ENCODE measurements at regions not wholly inside any gene's neighbourhood (a gene's known extent, or its start where the extent isn't known, plus 50 kb on each side); places are given as distances from the start of the nearest gene placed in this dataset.

- H3K27me3 ChIP-seq (ENCODE audit: control insufficient read depth in 3 of 3, insufficient read depth in 3 of 3, low read length in 2 of 3) = peaks cover 5 to 23% (median 12%) of the 10 kb centered on the region in 3 donors
Measured at GRCh38 chr4:180060159-180060889, 2182.9 kb upstream of the TENM3 start.

GRCh38 chr4:180081072-180081471, 2162.1 kb upstream of the TENM3 start:
- ATAC-seq (ENCODE audit: insufficient read depth, low FRiP score) = no peak
- WGBS, 2 donors = 67 to 79% methylated on average over 2 of the region's 2 CpGs
- TF ChIP-seq CTCF (IDR thresholded peaks at IDR 0.05; ENCODE audit: control extremely low read depth, extremely low read depth) = no peak

More at GRCh38 chr4:180060159-180060889, 2182.9 kb upstream of the TENM3 start:
- peaks cover 0 to 6% (median 0%) of the 10 kb centered on the region in 4 donors for H3K9me3 ChIP-seq (ENCODE audit: control insufficient read depth in 4 of 4, insufficient read depth in 3 of 4, low read length in 3 of 4)
- DNase-seq (peak in 2 of 3 donors; percentile 47 to 63), ATAC-seq (ENCODE audit: insufficient read depth, low FRiP score) (no peak)
- no peak for TF ChIP-seq CTCF (IDR thresholded peaks at IDR 0.05; ENCODE audit: control extremely low read depth, extremely low read depth)
- H3K4me3 ChIP-seq = no peak overlapping the region
- no peaks in the 10 kb centered on the region for H3K36me3 ChIP-seq (ENCODE audit: control insufficient read depth in 4 of 4, insufficient read depth in 4 of 4, low read length in 4 of 4)
- no peak overlapping the region for H3K9ac ChIP-seq (ENCODE audit: insufficient read depth in 1 of 2, low read length in 2 of 2)
- WGBS, 2 donors = 22% methylated on average over 6 of the region's 6 CpGs
- H3K27ac ChIP-seq (ENCODE audit: low read depth in 1 of 2, low read length in 1 of 2) = no peak overlapping the region
- H3K4me1 ChIP-seq (ENCODE audit: control insufficient read depth in 5 of 5, insufficient read depth in 5 of 5, low read length in 5 of 5) = peaks cover 0 to 17% (median 9%) of the 10 kb centered on the region in 5 donors

GRCh38 chr4:180084561-180084960, 2158.6 kb upstream of the TENM3 start:
- Histone ChIP-seq H3K27me3 (ENCODE audit: control insufficient read depth in 3 of 3, insufficient read depth in 3 of 3, low read length in 2 of 3) (no peaks in the 10 kb centered on the region), H3K9me3 (ENCODE audit: control insufficient read depth in 4 of 4, insufficient read depth in 3 of 4, low read length in 3 of 4) (no peaks in the 10 kb centered on the region), H3K9ac (ENCODE audit: insufficient read depth in 1 of 2, low read length in 2 of 2) (no peak overlapping the region), H3K4me1 (ENCODE audit: control insufficient read depth in 5 of 5, insufficient read depth in 5 of 5, low read length in 5 of 5) (no peaks in the 10 kb centered on the region), H3K4me3 (no peak overlapping the region), H3K27ac (ENCODE audit: low read depth in 1 of 2, low read length in 1 of 2) (no peak overlapping the region), H3K36me3 (ENCODE audit: control insufficient read depth in 4 of 4, insufficient read depth in 4 of 4, low read length in 4 of 4) (no peaks in the 10 kb centered on the region)
- WGBS, 2 donors = 60 to 73% methylated on average over 4 of the region's 4 CpGs
- TF ChIP-seq CTCF (IDR thresholded peaks at IDR 0.05; ENCODE audit: control extremely low read depth, extremely low read depth) = no peak
- DNase-seq (no peak), ATAC-seq (ENCODE audit: insufficient read depth, low FRiP score) (no peak)

More at GRCh38 chr4:180081072-180081471, 2162.1 kb upstream of the TENM3 start:
- Histone ChIP-seq H3K4me3 (no peak overlapping the region), H3K4me1 (ENCODE audit: control insufficient read depth in 5 of 5, insufficient read depth in 5 of 5, low read length in 5 of 5) (no peaks in the 10 kb centered on the region), H3K9me3 (ENCODE audit: control insufficient read depth in 4 of 4, insufficient read depth in 3 of 4, low read length in 3 of 4) (no peaks in the 10 kb centered on the region), H3K36me3 (ENCODE audit: control insufficient read depth in 4 of 4, insufficient read depth in 4 of 4, low read length in 4 of 4) (no peaks in the 10 kb centered on the region), H3K27me3 (ENCODE audit: control insufficient read depth in 3 of 3, insufficient read depth in 3 of 3, low read length in 2 of 3) (no peaks in the 10 kb centered on the region), H3K9ac (ENCODE audit: insufficient read depth in 1 of 2, low read length in 2 of 2) (no peak overlapping the region), H3K27ac (ENCODE audit: low read depth in 1 of 2, low read length in 1 of 2) (no peak overlapping the region)
- DNase-seq = peak in 1 of 3 donors; percentile 9
